Aorta (tissue), 5 donors: ENCODE measurements at regions not wholly inside any gene's neighbourhood (a gene's known extent, or its start where the extent isn't known, plus 50 kb on each side); places are given as distances from the start of the nearest gene placed in this dataset.

Source experiments
- ATAC-seq: fragments of 200-7000 bp; cut with Tn5 transposase; one replicate; pipeline ENCODE4 v1.9.1; 2022; ENCODE audit warnings: moderate library complexity; ENCODE audit not compliant: low FRiP score
- DNase-seq, 2 donors: peaks; one replicate each; pipeline ENCODE4 v3.0.0-alpha.2; 2020
- H3K27ac ChIP-seq, 2 donors: one replicate each; pipeline ENCODE4 v1.5.1; 2013; ENCODE audit warnings: low read length in 2 of 2, mild to moderate bottlenecking in 2 of 2, moderate library complexity in 2 of 2, control low read depth in 1 of 2, inconsistent platforms in 1 of 2, low read depth in 1 of 2
- H3K27me3 ChIP-seq, 2 donors: one replicate each; pipeline ENCODE4 v1.6.1; 2013; ENCODE audit warnings: control low read depth in 1 of 2, low read length in 1 of 2, mild to moderate bottlenecking in 1 of 2, moderate library complexity in 1 of 2; ENCODE audit not compliant: insufficient read depth in 2 of 2, control insufficient read depth in 1 of 2
- H3K36me3 ChIP-seq, 2 donors: one replicate each; pipeline ENCODE4 v1.6.1; 2013; ENCODE audit warnings: control low read depth in 1 of 2, low read length in 1 of 2, mild to moderate bottlenecking in 1 of 2; ENCODE audit not compliant: insufficient read depth in 2 of 2, control insufficient read depth in 1 of 2
- H3K4me1 ChIP-seq, 2 donors: one replicate each; pipeline ENCODE4 v1.6.1; 2013; ENCODE audit warnings: low read length in 2 of 2, control low read depth in 1 of 2, mild to moderate bottlenecking in 1 of 2, moderate library complexity in 1 of 2; ENCODE audit not compliant: insufficient read depth in 2 of 2, control insufficient read depth in 1 of 2
- H3K4me3 ChIP-seq, 2 donors: one replicate each; pipeline ENCODE4 v1.5.1; 2013; ENCODE audit warnings: low read length in 2 of 2, control low read depth in 1 of 2, mild to moderate bottlenecking in 1 of 2
- H3K9me3 ChIP-seq: one replicate; pipeline ENCODE4 v1.6.1; 2013; ENCODE audit warnings: mild to moderate bottlenecking, low read length; ENCODE audit not compliant: control insufficient read depth
- WGBS, 2 donors: extraction: QIAGEN DNeasy Blood & Tissue Kit; methylation state at CpG; one replicate each; pipeline ENCODE4 v1.1.7; 2013; 5-methylcytosine and 5-hydroxymethylcytosine counted together
- intact Hi-C, 2 donors: fragments of 100-400 bp; cut with DNase I; formaldehyde crosslinking; loops; one replicate each; pipeline versions ENCODE4 v1.14.2 to v1.15.0; 2022
- donor health status: healthy with polysubstance abuse.
- donor health status: Bipolar disorder and iron deficiency.
- donor health status: DM: no; HTN: no; CAD: no.
- donor health status: DM: no; HTN: no; CAD: no.
- donor health status: DM: yes; HTN: yes; CAD: no.

- Histone ChIP-seq H3K9me3 (peaks cover 2% of the 10 kb centered on the region), H3K27ac (no peak overlapping the region), H3K27me3 (no peaks in the 10 kb centered on the region), H3K4me3 (no peak overlapping the region), H3K4me1 (no peaks in the 10 kb centered on the region), H3K36me3 (no peaks in the 10 kb centered on the region)
- intact Hi-C loops = no loop called here
- DNase-seq = no peak
- WGBS, 2 donors = 52 to 75% methylated on average over 3 of the region's 3 CpGs
- no peak for ATAC-seq
Measured at GRCh38 chr2:139610512-139610911, 830.3 kb upstream of the NXPH2 start.

GRCh38 chr2:139609109-139609508 lies 828.9 kb upstream of the NXPH2 start:
- Histone ChIP-seq H3K4me3 (no peak overlapping the region), H3K36me3 (no peaks in the 10 kb centered on the region), H3K27me3 (no peaks in the 10 kb centered on the region), H3K27ac (no peak overlapping the region), H3K4me1 (no peaks in the 10 kb centered on the region), H3K9me3 (peaks cover 2% of the 10 kb centered on the region)
- ATAC-seq = no peak
- WGBS, 2 donors = 59 to 94% methylated on average over 3 of the region's 3 CpGs
- intact Hi-C loops = no loop called here
- no peak for DNase-seq

DNA sequence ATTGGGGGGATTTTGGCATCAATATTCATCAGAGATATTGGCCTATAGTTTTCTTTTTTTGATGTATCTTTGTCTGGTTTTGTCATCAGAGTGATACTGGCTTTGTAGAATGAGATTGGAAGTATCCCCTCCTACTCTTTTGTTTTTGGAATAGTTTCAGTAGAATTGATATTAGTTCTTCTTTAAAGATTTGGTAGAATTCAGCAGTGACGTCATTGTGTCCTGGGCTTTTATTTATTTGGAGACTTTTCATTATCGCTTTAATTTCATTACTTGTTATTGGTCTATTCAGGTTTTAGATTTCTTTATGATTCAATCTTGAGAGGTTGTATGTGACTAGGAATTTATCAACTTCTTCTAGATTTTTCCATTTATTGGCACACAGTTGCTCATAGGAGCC lies 825.5 kb upstream of the NXPH2 start:
- Histone ChIP-seq H3K4me3 (no peak overlapping the region), H3K27ac (no peak overlapping the region), H3K27me3 (no peaks in the 10 kb centered on the region), H3K9me3 (peaks cover 2% of the 10 kb centered on the region), H3K4me1 (no peaks in the 10 kb centered on the region), H3K36me3 (no peaks in the 10 kb centered on the region)
- DNase-seq (no peak), ATAC-seq (no peak)
- intact Hi-C loops = no loop called here
- 95% methylated on average over 2 of the region's 2 CpGs for WGBS, 2 donors

DNA sequence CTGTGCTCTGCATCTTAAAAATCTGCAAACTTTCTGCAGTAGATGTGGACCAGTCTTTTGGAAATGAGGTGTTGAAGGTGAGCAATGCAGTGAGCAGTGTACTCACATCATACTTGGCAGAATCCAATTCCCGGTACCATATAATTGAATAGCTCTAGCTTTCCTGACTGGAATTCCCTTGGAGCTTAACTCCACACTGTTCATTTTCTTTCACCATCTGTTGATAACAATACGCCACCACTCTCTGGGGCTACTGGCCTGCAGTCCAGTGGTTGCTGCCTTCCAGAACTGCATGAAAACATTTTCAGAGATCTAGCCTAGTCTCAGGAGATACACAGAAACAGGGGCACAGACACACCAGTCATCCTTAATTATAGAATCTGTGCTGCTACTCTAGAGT lies 820.0 kb upstream of the NXPH2 start:
- Histone ChIP-seq H3K4me3 (no peak overlapping the region), H3K27me3 (no peaks in the 10 kb centered on the region), H3K27ac (no peak overlapping the region), H3K9me3 (no peaks in the 10 kb centered on the region), H3K36me3 (no peaks in the 10 kb centered on the region), H3K4me1 (no peaks in the 10 kb centered on the region)
- DNase-seq = no peak
- no peak for ATAC-seq
- 40 to 55% methylated on average over 2 of the region's 2 CpGs for WGBS, 2 donors
- intact Hi-C loops = no loop called here

GRCh38 chr2:139585101-139585500 lies 804.9 kb upstream of the NXPH2 start:
- no peak overlapping the region for H3K27ac ChIP-seq
- intact Hi-C loops = no loop called here
- no peak for DNase-seq
- H3K4me3 ChIP-seq = no peak overlapping the region
- no peak for ATAC-seq
- no peaks in the 10 kb centered on the region for H3K4me1 ChIP-seq
- no peaks in the 10 kb centered on the region for H3K9me3 ChIP-seq
- no peaks in the 10 kb centered on the region for H3K36me3 ChIP-seq
- 23 to 28% methylated on average over 1 of the region's 1 CpG for WGBS, 2 donors
- H3K27me3 ChIP-seq = no peaks in the 10 kb centered on the region

GRCh38 chr2:139574371-139574770 lies 794.2 kb upstream of the NXPH2 start:
- H3K4me1 ChIP-seq = no peaks in the 10 kb centered on the region
- no peaks in the 10 kb centered on the region for H3K27me3 ChIP-seq
- H3K36me3 ChIP-seq = no peaks in the 10 kb centered on the region
- no peak for ATAC-seq
- H3K4me3 ChIP-seq = no peak overlapping the region
- no peaks in the 10 kb centered on the region for H3K9me3 ChIP-seq
- 0 to 3% methylated on average over 1 of the region's 1 CpG for WGBS, 2 donors
- intact Hi-C loops = no loop called here
- no peak overlapping the region for H3K27ac ChIP-seq
- no peak for DNase-seq

DNA sequence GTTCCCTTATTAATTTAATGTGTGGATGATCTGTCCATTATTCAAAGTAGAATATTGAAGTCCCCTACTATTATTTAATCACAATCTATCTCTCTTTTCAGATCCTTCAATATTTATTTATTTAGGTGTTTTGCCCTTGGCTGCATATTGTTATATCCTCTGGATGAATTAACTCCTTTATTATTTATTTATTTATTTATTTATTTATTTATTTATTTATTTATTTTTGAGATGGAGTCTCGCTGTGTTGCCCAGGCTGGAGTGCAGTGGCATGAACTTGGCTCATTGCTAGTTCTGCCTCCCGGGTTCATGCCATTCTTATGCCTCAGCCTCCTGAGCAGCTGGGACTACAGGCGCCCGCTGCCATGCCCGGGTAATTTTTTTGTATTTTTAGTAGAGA lies 776.6 kb upstream of the NXPH2 start:
- H3K36me3 ChIP-seq = no peaks in the 10 kb centered on the region
- H3K4me3 ChIP-seq = no peak overlapping the region
- no peaks in the 10 kb centered on the region for H3K27me3 ChIP-seq
- intact Hi-C loops = no loop called here
- no peaks in the 10 kb centered on the region for H3K4me1 ChIP-seq
- no peaks in the 10 kb centered on the region for H3K9me3 ChIP-seq
- DNase-seq (no peak), ATAC-seq (no peak)
- no peak overlapping the region for H3K27ac ChIP-seq
- 85 to 93% methylated on average over 5 of the region's 5 CpGs for WGBS, 2 donors

DNA sequence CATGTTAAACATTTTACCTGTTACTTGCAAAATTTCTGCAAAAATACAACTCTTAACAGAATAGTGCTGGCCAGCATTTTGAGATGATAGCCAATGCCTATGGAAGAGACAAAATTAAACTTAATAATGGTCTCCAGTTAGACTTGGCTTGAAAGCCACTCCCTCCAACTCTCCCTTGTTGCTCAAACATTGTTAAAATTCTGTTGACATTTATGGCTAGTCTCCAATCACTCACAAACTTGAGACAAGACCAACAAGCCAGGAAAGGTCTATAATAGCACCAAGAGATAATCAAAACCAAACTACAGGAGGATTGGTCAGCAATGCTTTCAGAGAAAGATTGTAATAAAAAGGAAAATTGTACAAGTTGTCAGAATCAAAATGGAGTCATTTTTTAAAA lies 770.7 kb upstream of the NXPH2 start:
- Histone ChIP-seq H3K4me1 (no peaks in the 10 kb centered on the region), H3K4me3 (no peak overlapping the region), H3K27me3 (no peaks in the 10 kb centered on the region), H3K27ac (no peak overlapping the region), H3K9me3 (no peaks in the 10 kb centered on the region), H3K36me3 (no peaks in the 10 kb centered on the region)
- DNase-seq = no peak
- intact Hi-C loops = no loop called here
- no peak for ATAC-seq

GRCh38 chr2:139550341-139550740 lies 770.2 kb upstream of the NXPH2 start:
- Histone ChIP-seq H3K27me3 (no peaks in the 10 kb centered on the region), H3K36me3 (no peaks in the 10 kb centered on the region), H3K9me3 (no peaks in the 10 kb centered on the region), H3K27ac (no peak overlapping the region), H3K4me1 (no peaks in the 10 kb centered on the region), H3K4me3 (no peak overlapping the region)
- 0% methylated on average over 1 of the region's 1 CpG for WGBS, 2 donors
- DNase-seq = no peak
- intact Hi-C loops = no loop called here
- ATAC-seq = no peak
